ENCODE measurements at regions not wholly inside any gene's neighbourhood (a gene's known extent, or its start where the extent isn't known, plus 50 kb on each side); places are given as distances from the start of the nearest gene placed in this dataset.

DNA sequence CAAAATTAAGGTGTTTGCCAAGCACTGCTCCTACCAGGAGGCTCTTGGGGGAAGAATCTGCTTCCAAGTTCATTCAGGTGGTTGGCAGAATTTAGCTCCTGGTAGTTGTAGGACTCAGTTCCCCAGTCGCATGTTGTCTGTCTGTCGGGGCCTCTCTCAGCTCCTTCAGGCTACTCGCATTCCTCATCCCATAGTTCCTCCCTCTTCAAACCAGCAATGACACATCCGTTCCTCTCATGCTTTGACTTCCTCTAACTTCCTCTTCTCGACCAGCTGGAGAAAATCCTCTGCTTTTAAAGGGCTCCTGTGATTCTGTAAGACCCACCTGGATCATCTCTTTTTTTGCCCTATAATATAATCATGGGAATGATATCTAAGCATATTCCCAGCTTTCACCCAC lies 108.1 kb downstream of the PMP22 start:
- no peak for DNase-seq (ENCODE audit: low read depth)
- H3K4me3 ChIP-seq (ENCODE audit: control insufficient read depth, low read depth, low read length) = no peak overlapping the region
- TF ChIP-seq, protein P1, sequence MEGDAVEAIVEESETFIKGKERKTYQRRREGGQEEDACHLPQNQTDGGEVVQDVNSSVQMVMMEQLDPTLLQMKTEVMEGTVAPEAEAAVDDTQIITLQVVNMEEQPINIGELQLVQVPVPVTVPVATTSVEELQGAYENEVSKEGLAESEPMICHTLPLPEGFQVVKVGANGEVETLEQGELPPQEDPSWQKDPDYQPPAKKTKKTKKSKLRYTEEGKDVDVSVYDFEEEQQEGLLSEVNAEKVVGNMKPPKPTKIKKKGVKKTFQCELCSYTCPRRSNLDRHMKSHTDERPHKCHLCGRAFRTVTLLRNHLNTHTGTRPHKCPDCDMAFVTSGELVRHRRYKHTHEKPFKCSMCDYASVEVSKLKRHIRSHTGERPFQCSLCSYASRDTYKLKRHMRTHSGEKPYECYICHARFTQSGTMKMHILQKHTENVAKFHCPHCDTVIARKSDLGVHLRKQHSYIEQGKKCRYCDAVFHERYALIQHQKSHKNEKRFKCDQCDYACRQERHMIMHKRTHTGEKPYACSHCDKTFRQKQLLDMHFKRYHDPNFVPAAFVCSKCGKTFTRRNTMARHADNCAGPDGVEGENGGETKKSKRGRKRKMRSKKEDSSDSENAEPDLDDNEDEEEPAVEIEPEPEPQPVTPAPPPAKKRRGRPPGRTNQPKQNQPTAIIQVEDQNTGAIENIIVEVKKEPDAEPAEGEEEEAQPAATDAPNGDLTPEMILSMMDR (IDR thresholded peaks at IDR 0.05; ENCODE audit: control insufficient read depth, insufficient read depth, low read depth, low read length, missing control alignments) = no peak

DNA sequence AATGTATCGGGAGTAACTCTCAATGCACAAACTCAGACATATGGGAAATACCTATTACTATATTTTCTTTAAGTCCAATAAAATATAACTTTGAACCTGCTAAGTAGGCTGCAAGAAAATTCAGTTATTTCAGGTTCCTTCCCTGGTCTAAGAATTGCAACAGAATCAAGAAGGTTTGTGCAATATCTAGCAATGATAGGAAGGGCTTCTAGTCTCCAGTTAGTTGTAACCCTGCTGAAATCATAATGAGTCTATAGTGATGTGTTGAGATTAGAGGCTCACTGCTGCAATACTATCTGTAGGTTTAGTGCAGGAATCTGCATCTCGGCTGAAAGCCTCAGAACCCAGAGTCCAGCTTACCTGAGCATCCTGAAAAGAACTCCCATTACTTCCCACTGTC lies 110.5 kb downstream of the PMP22 start:
- no peak overlapping the region for H3K4me3 ChIP-seq (ENCODE audit: control insufficient read depth, low read depth, low read length)
- TF ChIP-seq, protein P1 (IDR thresholded peaks at IDR 0.05; ENCODE audit: control insufficient read depth, insufficient read depth, low read depth, low read length, missing control alignments) = no peak
- DNase-seq (ENCODE audit: low read depth) = peak; percentile 27

DNA sequence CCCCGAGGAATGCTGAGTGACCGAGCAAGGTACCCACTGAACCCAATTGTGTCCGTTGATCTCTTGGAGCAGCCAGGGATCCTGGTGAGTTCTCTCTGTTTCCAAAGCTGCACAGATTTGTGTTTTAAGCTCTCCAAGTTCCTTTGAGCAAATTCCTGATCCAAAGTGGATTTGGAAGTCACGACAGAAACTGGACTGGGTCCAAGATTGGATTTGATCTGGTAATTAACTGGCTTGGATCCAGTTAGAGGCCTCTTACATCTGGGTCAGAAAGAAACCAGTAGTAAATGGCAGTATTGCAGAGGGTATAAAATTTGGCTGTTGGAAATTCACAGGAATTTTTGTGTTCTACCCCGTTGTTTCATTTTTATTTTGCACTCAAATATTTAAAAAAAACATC lies 119.5 kb downstream of the PMP22 start:
- TF ChIP-seq, protein P1 (IDR thresholded peaks at IDR 0.05; ENCODE audit: control insufficient read depth, insufficient read depth, low read depth, low read length, missing control alignments) = no peak
- DNase-seq (ENCODE audit: low read depth) = no peak
- H3K4me3 ChIP-seq (ENCODE audit: control insufficient read depth, low read depth, low read length) = no peak overlapping the region

DNA sequence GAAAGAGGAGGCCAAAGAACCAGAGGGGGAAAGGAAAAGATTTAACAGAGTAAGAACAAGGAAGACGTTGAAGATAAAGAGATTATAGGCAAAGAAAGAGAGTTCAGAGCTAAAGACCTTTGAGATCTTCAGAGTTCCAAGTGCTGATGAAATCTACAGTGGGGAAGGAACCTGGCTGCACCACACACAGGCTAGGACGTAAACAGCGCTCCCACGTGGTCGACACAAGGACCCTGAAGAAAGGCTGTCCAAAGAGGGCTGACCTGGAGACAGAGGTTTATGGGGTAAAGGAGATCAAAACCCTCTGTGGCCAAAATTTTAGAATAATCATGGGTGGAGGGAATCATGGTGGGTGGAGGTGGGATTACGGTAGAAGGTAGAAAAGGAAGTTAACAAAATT lies 121.6 kb downstream of the PMP22 start:
- no peak overlapping the region for H3K4me3 ChIP-seq (ENCODE audit: control insufficient read depth, low read depth, low read length)
- TF ChIP-seq, protein P1 (IDR thresholded peaks at IDR 0.05; ENCODE audit: control insufficient read depth, insufficient read depth, low read depth, low read length, missing control alignments) = no peak
- no peak for DNase-seq (ENCODE audit: low read depth)

DNA sequence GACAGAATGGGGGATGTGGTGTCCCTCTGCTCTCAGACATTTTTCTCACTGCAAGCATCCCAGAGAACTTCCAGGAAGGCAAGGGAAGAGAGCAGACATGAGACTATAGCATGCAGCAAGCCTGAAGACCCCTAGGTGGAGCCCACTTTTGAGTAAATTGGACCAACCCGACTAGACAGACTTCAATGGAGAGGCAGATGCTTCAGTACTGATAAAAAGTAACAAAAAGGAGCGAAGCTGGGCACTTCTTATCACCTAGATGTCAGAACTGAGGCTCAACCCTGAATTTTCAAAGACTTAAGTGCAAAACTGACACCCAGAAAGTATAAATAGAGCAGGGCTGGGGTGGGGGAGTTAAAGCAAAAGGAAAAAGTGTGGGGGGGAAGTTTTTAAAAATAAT lies 130.8 kb downstream of the PMP22 start:
- no peak overlapping the region for H3K4me3 ChIP-seq (ENCODE audit: control insufficient read depth, low read depth, low read length)
- no peak for DNase-seq (ENCODE audit: low read depth)
- TF ChIP-seq, protein P1 (IDR thresholded peaks at IDR 0.05; ENCODE audit: control insufficient read depth, insufficient read depth, low read depth, low read length, missing control alignments) = no peak

DNA sequence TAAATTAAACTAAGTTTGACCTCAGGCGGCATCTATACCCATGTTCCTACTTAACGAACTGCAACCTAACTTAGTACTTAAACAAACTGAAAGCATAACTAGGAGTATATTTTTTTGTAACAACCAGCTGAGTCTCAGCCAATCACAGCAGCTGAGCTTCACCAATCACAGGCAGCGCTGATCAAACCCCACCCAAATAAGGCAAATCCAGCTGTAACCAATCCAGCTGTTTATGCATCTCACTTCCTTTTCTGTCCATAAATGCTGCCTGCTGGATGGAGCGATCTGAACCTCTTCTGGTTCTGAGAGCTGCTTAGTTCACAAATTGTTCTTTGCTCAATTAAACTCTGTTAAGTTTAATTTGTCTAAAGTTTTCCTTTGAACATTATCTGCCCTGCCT lies 131.3 kb downstream of the PMP22 start:
- TF ChIP-seq, protein P1 (IDR thresholded peaks at IDR 0.05; ENCODE audit: control insufficient read depth, insufficient read depth, low read depth, low read length, missing control alignments) = no peak
- no peak overlapping the region for H3K4me3 ChIP-seq (ENCODE audit: control insufficient read depth, low read depth, low read length)
- DNase-seq (ENCODE audit: low read depth) = no peak

DNA sequence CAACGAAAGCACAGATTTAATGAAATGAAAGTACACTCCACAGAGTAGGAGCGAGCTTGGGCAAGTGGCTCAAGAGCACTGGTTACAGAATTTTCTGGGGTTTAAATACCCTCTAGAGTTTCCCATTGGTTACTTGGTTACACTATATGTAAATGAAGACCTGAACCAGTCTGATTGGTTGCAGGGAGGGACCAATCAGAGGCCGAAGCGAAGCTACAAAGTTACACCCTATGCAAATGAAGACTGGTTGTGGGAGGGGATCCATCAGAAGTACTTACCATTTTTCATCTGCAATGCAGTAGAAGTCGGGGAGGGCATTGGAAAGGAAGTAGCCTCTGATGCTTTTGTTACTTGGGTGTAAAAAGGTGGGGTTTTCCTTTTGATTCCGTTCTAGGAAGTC lies 132.0 kb downstream of the PMP22 start:
- no peak overlapping the region for H3K4me3 ChIP-seq (ENCODE audit: control insufficient read depth, low read depth, low read length)
- TF ChIP-seq, protein P1 (IDR thresholded peaks at IDR 0.05; ENCODE audit: control insufficient read depth, insufficient read depth, low read depth, low read length, missing control alignments) = no peak
- no peak for DNase-seq (ENCODE audit: low read depth)
